ENCODE measurements at regions not wholly inside any gene's neighbourhood (a gene's known extent, or its start where the extent isn't known, plus 50 kb on each side); places are given as distances from the start of the nearest gene placed in this dataset.
A peak's percentile ranks its signal among the peaks of the same experiment; 100 is the strongest.

- H3K27ac ChIP-seq: no peak overlapping the region
- H3K4me3 ChIP-seq: no peak overlapping the region
- H3K36me3 ChIP-seq: no peaks in the 10 kb centered on the region
- no peak for DNase-seq
- intact Hi-C loops (cut with DNase I; ENCODE audit: low total_unique reads): no loop called here
- 55 to 67% (median 62%) methylated on average over 1 of the region's 1 CpG for WGBS, 5 donors
- no peaks in the 10 kb centered on the region for H3K9me3 ChIP-seq
- H3K27me3 ChIP-seq (replicated peaks in 1 of 7): peaks cover 0 to 15% (median 0%) of the 10 kb centered on the region in 7 donors
- no peaks in the 10 kb centered on the region for H3K4me1 ChIP-seq
- TF ChIP-seq POLR2AphosphoS5 (IDR thresholded peaks at IDR 0.05) (no peak), POLR2A (IDR thresholded peaks at IDR 0.05) (no peak), CTCF (IDR thresholded peaks at IDR 0.05 in 8 of 11, conservative IDR thresholded peaks at IDR 0.05 in 3 of 11) (no peak)
These were observed 152.3 kb upstream of the RAG2 start for GRCh38 chr11:36750349-36750748.

- peaks cover 0 to 9% (median 0%) of the 10 kb centered on the region in 6 donors for H3K4me1 ChIP-seq
- no peak overlapping the region for H3K4me3 ChIP-seq
- no peak overlapping the region for H3K27ac ChIP-seq
- H3K36me3 ChIP-seq: no peaks in the 10 kb centered on the region
- H3K9me3 ChIP-seq: no peaks in the 10 kb centered on the region
- intact Hi-C loops (cut with DNase I; ENCODE audit: low total_unique reads): loop anchor here (5.0 kb wide), 1 partner anchor 187 kb away; no protein-coding TSS in a partner anchor
- no peak for DNase-seq
- WGBS, 5 donors: 75 to 91% (median 86%) methylated on average over 2 of the region's 2 CpGs
- TF ChIP-seq POLR2A (IDR thresholded peaks at IDR 0.05) (no peak), CTCF (IDR thresholded peaks at IDR 0.05 in 8 of 11, conservative IDR thresholded peaks at IDR 0.05 in 3 of 11) (no peak), POLR2AphosphoS5 (IDR thresholded peaks at IDR 0.05) (no peak)
- H3K27me3 ChIP-seq (replicated peaks in 1 of 7): peaks cover 0 to 22% (median 0%) of the 10 kb centered on the region in 7 donors
These were observed 150.8 kb upstream of the RAG2 start for GRCh38 chr11:36748836-36749235.

- Histone ChIP-seq H3K36me3 (no peaks in the 10 kb centered on the region), H3K4me1 (peaks cover 0 to 9% (median 0%) of the 10 kb centered on the region in 6 donors), H3K4me3 (no peak overlapping the region), H3K27me3 (replicated peaks in 1 of 7) (peaks cover 0 to 23% (median 0%) of the 10 kb centered on the region in 7 donors), H3K9me3 (no peaks in the 10 kb centered on the region), H3K27ac (no peak overlapping the region)
- WGBS, 5 donors: 36 to 45% (median 41%) methylated on average over 7 of the region's 7 CpGs
- TF ChIP-seq CTCF (IDR thresholded peaks at IDR 0.05 in 8 of 11, conservative IDR thresholded peaks at IDR 0.05 in 3 of 11): peak; percentile 74 to 99 (median 95)
- no peak for TF ChIP-seq POLR2AphosphoS5 (IDR thresholded peaks at IDR 0.05)
- peak; percentile 86 for DNase-seq
- intact Hi-C loops (cut with DNase I; ENCODE audit: low total_unique reads): loop anchor here (5.0 kb wide), 1 partner anchor 185 kb away; no protein-coding TSS in a partner anchor
These were observed 149.1 kb upstream of the RAG2 start for GRCh38 chr11:36746886-36747710.

Measured in spleen (tissue), 11 donors.